H1 (cell line): ENCODE measurements at regions not wholly inside any gene's neighbourhood (a gene's known extent, or its start where the extent isn't known, plus 50 kb on each side); places are given as distances from the start of the nearest gene placed in this dataset.

Experiments used
- CTCF ChIA-PET: fragments of 300-600 bp; sonication (Branson Sonifier 250); formaldehyde crosslinking; loops from one replicate; lab custom pipeline; 2021; ENCODE audit not compliant: partially characterized antibody; lab: Charles Lee
- POLR2A ChIA-PET: fragments of 300-600 bp; sonication (Branson Sonifier 250); formaldehyde crosslinking; loops from one replicate; lab custom pipeline; 2021; ENCODE audit warnings: inconsistent platforms; ENCODE audit not compliant: partially characterized antibody; lab: Charles Lee
- DNase-seq, 2 experiments: peaks; one replicate each; pipeline versions ENCODE4 v3.0.0 to v3.0.0-alpha.2; 2010 to 2022; ENCODE audit warnings: low spot score in 2 of 2, low read depth in 1 of 2, mixed read lengths in 1 of 2
- FAIRE-seq: peaks from 2 replicates; lab custom pipeline; 2011; peaks lifted over from hg19 to GRCh38; lab: Jason Lieb, UNC
- H2AFZ ChIP-seq: 2 replicates; pipeline ENCODE4 v1.8.1; 2012; ENCODE audit warnings: low read length, inconsistent platforms
- H2AK5ac ChIP-seq: 2 replicates; pipeline ENCODE4 v1.6.1; 2013; ENCODE audit warnings: low read depth, low read length
- H2BK120ac ChIP-seq: replicated peaks from 2 replicates; pipeline ENCODE3; 2013; ENCODE audit warnings: low read depth, low read length, inconsistent platforms
- H2BK12ac ChIP-seq: 2 replicates; pipeline ENCODE4 v1.6.1; 2013; ENCODE audit warnings: low read depth, low read length
- H2BK15ac ChIP-seq: 2 replicates; pipeline ENCODE4 v1.6.1; 2013; ENCODE audit warnings: low read length
- H2BK20ac ChIP-seq: 2 replicates; pipeline ENCODE4 v1.6.1; 2013; ENCODE audit warnings: low read length
- H2BK5ac ChIP-seq: 2 replicates; pipeline ENCODE4 v1.6.1; 2013; ENCODE audit warnings: low read depth, low read length
- H3K14ac ChIP-seq: 2 replicates; pipeline ENCODE4 v1.6.1; 2013; ENCODE audit warnings: inconsistent platforms; ENCODE audit not compliant: insufficient read length
- H3K18ac ChIP-seq: 2 replicates; pipeline ENCODE4 v1.6.1; 2013; ENCODE audit warnings: low read length; ENCODE audit errors: extremely low read depth
- H3K23ac ChIP-seq: 2 replicates; pipeline ENCODE4 v1.6.1; 2013; ENCODE audit warnings: inconsistent platforms; ENCODE audit not compliant: insufficient read length
- H3K23me2 ChIP-seq: 2 replicates; pipeline ENCODE4 v1.6.1; 2013; ENCODE audit warnings: low read depth, low read length
- H3K27ac ChIP-seq: 2 replicates; pipeline ENCODE4 v1.6.1; 2011; ENCODE audit warnings: low read depth, low read length, inconsistent platforms
- H3K27me3 ChIP-seq, 4 experiments: replicated peaks in 1 of 4; 1 replicate in 1 of 4; 2 replicates in 3 of 4; pipeline versions ENCODE4 v1.6.1 to v1.8.1; 2011 to 2013; ENCODE audit warnings: low read length in 3 of 4, mild to moderate bottlenecking in 3 of 4, inconsistent platforms in 2 of 4, mixed read lengths in 2 of 4, moderate library complexity in 1 of 4; ENCODE audit not compliant: control insufficient read depth in 3 of 4, insufficient read depth in 3 of 4; ENCODE audit errors: extremely low read depth in 1 of 4
- H3K36me3 ChIP-seq, 4 experiments: 2 replicates each; pipeline versions ENCODE4 v1.6.1 to v1.8.1; 2011 to 2013; ENCODE audit warnings: mild to moderate bottlenecking in 4 of 4, low read length in 3 of 4, moderate library complexity in 2 of 4, control low read depth in 1 of 4, inconsistent platforms in 1 of 4; ENCODE audit not compliant: insufficient read depth in 4 of 4, control insufficient read depth in 2 of 4
- H3K4ac ChIP-seq: replicated peaks from 2 replicates; pipeline ENCODE3; 2013; ENCODE audit warnings: low read length, low read depth, mixed read lengths, inconsistent platforms; ENCODE audit not compliant: insufficient read length
- H3K4me1 ChIP-seq, 4 experiments: replicated peaks in 1 of 4; 1 replicate in 1 of 4; 2 replicates in 3 of 4; pipeline versions ENCODE4 v1.6.1 to v1.8.1; 2011 to 2013; ENCODE audit warnings: low read length in 3 of 4, inconsistent platforms in 2 of 4, mixed read lengths in 1 of 4; ENCODE audit not compliant: insufficient read depth in 4 of 4, control insufficient read depth in 3 of 4
- H3K4me2 ChIP-seq, 2 experiments: 2 replicates each; pipeline versions ENCODE4 v1.6.1 to v1.8.1; 2011 to 2013; ENCODE audit warnings: low read depth in 2 of 2, low read length in 2 of 2, control low read depth in 1 of 2, inconsistent platforms in 1 of 2, mild to moderate bottlenecking in 1 of 2; ENCODE audit not compliant: insufficient read depth in 1 of 2
- H3K4me3 ChIP-seq, 4 experiments: fragments of 200-600, 300-600 bp in 1 of 4; sonication (generic), shearing (Covaris generic), sonication (Bioruptor Twin) in 1 of 4; 2 replicates each; pipeline versions ENCODE4 v1.5.1 to v1.8.1; 2011 to 2016; ENCODE audit warnings: low read length in 4 of 4, low read depth in 3 of 4, control low read depth in 2 of 4, inconsistent platforms in 2 of 4, mild to moderate bottlenecking in 2 of 4, mixed read lengths in 1 of 4, moderate library complexity in 1 of 4; ENCODE audit not compliant: insufficient read depth in 2 of 4; ENCODE audit errors: extremely low read depth in 1 of 4
- H3K56ac ChIP-seq: replicated peaks from 2 replicates; pipeline ENCODE3; 2013; ENCODE audit warnings: low read depth, mild to moderate bottlenecking, mixed read lengths, low read length, inconsistent platforms; ENCODE audit not compliant: insufficient read length
- H3K79me1 ChIP-seq: 2 replicates; pipeline ENCODE4 v1.6.1; 2013; ENCODE audit warnings: low read depth, low read length, control low read depth
- H3K79me2 ChIP-seq, 2 experiments: 2 replicates each; pipeline versions ENCODE4 v1.6.1 to v1.8.1; 2012 to 2013; ENCODE audit warnings: low read length in 2 of 2, mild to moderate bottlenecking in 2 of 2, inconsistent platforms in 1 of 2; ENCODE audit not compliant: insufficient read depth in 2 of 2, control insufficient read depth in 1 of 2
- H3K9ac ChIP-seq, 4 experiments: replicated peaks in 1 of 4; 1 replicate in 1 of 4; 2 replicates in 3 of 4; pipeline versions ENCODE4 v1.6.1 to v1.8.1; 2011 to 2013; ENCODE audit warnings: low read depth in 3 of 4, low read length in 3 of 4, control low read depth in 2 of 4, mild to moderate bottlenecking in 2 of 4, moderate library complexity in 2 of 4, inconsistent platforms in 1 of 4; ENCODE audit errors: extremely low read depth in 1 of 4
- H3K9me3 ChIP-seq, 2 experiments: 2 replicates each; pipeline versions ENCODE4 v1.6.1 to v1.8.1; 2012 to 2013; ENCODE audit warnings: mild to moderate bottlenecking in 2 of 2, moderate library complexity in 2 of 2, control low read depth in 1 of 2, inconsistent platforms in 1 of 2, low read depth in 1 of 2, low read length in 1 of 2, mixed read lengths in 1 of 2; ENCODE audit not compliant: insufficient read depth in 2 of 2
- H4K20me1 ChIP-seq, 2 experiments: replicated peaks in 1 of 2; 2 replicates each; pipeline versions ENCODE3 to v1.8.1; 2011 to 2013; ENCODE audit warnings: inconsistent platforms in 2 of 2, low read length in 2 of 2, mild to moderate bottlenecking in 1 of 2; ENCODE audit not compliant: insufficient read depth in 2 of 2, control insufficient read depth in 1 of 2
- H4K5ac ChIP-seq: 2 replicates; pipeline ENCODE4 v1.6.1; 2013; ENCODE audit warnings: low read length, low read depth, mixed read lengths, inconsistent platforms; ENCODE audit not compliant: insufficient read length
- H4K8ac ChIP-seq: 2 replicates; pipeline ENCODE4 v1.8.0; 2013; ENCODE audit warnings: mild to moderate bottlenecking, moderate library complexity, low read length, inconsistent platforms; ENCODE audit not compliant: insufficient read depth; ENCODE audit errors: extremely low read depth
- H4K91ac ChIP-seq: replicated peaks from 2 replicates; pipeline ENCODE3; 2013; ENCODE audit warnings: low read length, mixed read lengths, inconsistent platforms; ENCODE audit not compliant: insufficient read length
- BRCA1 ChIP-seq: IDR thresholded peaks from 2 replicates; pipeline ENCODE4 v1.6.1; 2012; ENCODE audit warnings: low read depth, low read length, improper control_type of control experiment
- CHD1 ChIP-seq: IDR thresholded peaks from 2 replicates; pipeline ENCODE4 v1.6.1; 2012; ENCODE audit warnings: low read depth, low read length, improper control_type of control experiment
- CTCF ChIP-seq, 3 experiments: IDR thresholded peaks; 1 replicate in 2 of 3; 2 replicates in 1 of 3; pipeline versions ENCODE4 v1.5.1 to v1.6.1; 2011; ENCODE audit warnings: low read length in 3 of 3, mild to moderate bottlenecking in 3 of 3, inconsistent platforms in 2 of 3, low read depth in 1 of 3, moderate library complexity in 1 of 3; ENCODE audit not compliant: insufficient read depth in 1 of 3; ENCODE audit errors: control extremely low read depth in 1 of 3
- EP300 ChIP-seq, 2 experiments: IDR thresholded peaks; 1 replicate in 1 of 2; 2 replicates in 1 of 2; pipeline ENCODE4 v1.6.1; 2011 to 2012; ENCODE audit warnings: low read depth in 2 of 2, low read length in 2 of 2, mild to moderate bottlenecking in 2 of 2, borderline replicate concordance in 1 of 2, inconsistent platforms in 1 of 2, moderate library complexity in 1 of 2
- JUN ChIP-seq: IDR thresholded peaks from 2 replicates; pipeline ENCODE4 v1.6.1; 2011; ENCODE audit warnings: low read depth, mild to moderate bottlenecking, improper control_type of control experiment, low read length
- KDM5A ChIP-seq: fragments of 200-600 bp; IDR thresholded peaks from 2 replicates; pipeline ENCODE4 v1.7.1; 2012; ENCODE audit warnings: mild to moderate bottlenecking, low read length, inconsistent platforms, mixed read lengths
- POLR2A ChIP-seq, 2 experiments: IDR thresholded peaks; 1 replicate in 1 of 2; 2 replicates in 1 of 2; pipeline ENCODE4 v1.6.1; 2011; ENCODE audit warnings: low read depth in 2 of 2, low read length in 2 of 2, mild to moderate bottlenecking in 2 of 2; ENCODE audit errors: control extremely low read depth in 1 of 2
- POLR2AphosphoS5 ChIP-seq: IDR thresholded peaks from 2 replicates; pipeline ENCODE4 v1.6.1; 2011; ENCODE audit warnings: low read depth, low read length
- SAP30 ChIP-seq: fragments of 300-600 bp; sonication (generic); IDR thresholded peaks from 2 replicates; pipeline ENCODE4 v1.7.1; 2012; ENCODE audit warnings: low read length, moderate library complexity, mild to moderate bottlenecking, inconsistent platforms; ENCODE audit not compliant: insufficient read depth, insufficient replicate concordance
- WGBS, 2 experiments: shearing (Covaris generic) in 1 of 2; methylation state at CpG; one replicate each; pipeline versions ENCODE4 v1.1.6 to v1.1.7; 2013 to 2015; ENCODE audit warnings: low lambda C conversion rate in 2 of 2, mixed read lengths in 2 of 2, inconsistent platforms in 1 of 2, low coverage in 1 of 2, missing lambda C conversion rate in 1 of 2; ENCODE audit not compliant: insufficient replicate concordance in 2 of 2, insufficient coverage in 1 of 2, insufficient read length in 1 of 2; ENCODE audit errors: extremely low coverage in 1 of 2, missing lambda C conversion rate in 1 of 2; 5-methylcytosine and 5-hydroxymethylcytosine counted together

DNA sequence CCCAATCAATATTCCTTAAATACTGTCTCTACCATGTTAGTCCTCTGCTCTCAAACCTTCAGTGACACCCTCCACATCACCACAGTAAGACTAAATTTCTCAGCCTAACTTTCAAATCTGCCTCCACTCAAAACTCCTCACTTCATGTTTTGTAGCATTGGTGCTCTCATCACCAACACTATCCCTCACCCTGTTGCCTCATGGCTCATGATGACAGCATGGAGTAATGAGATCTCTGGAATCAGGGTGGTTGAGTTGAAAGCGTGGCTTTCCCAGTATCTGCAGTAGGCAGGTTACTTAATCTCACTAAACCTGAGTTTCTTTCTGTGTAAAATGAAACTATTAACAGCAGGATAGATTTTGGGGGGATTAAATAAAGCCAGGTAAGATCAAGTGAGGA lies 621.4 kb downstream of the NYAP2 start:
- no peaks in the 10 kb centered on the region for H3K79me2 ChIP-seq
- no peak overlapping the region for H3K18ac ChIP-seq
- WGBS, 2 experiments, result 86% methylated on average over 1 of the region's 1 CpG; no CpG with 5 or more reads in 1 of the 2 experiments
- no peak overlapping the region for H3K9ac ChIP-seq
- H2BK15ac ChIP-seq, result no peak overlapping the region
- H2BK12ac ChIP-seq, result no peak overlapping the region
- H2AK5ac ChIP-seq, result no peak overlapping the region
- no peaks in the 10 kb centered on the region for H4K20me1 ChIP-seq
- H3K4me3 ChIP-seq, result no peak overlapping the region
- no peak overlapping the region for H3K14ac ChIP-seq
- H4K91ac ChIP-seq, result no peak overlapping the region
- no peak overlapping the region for H3K4me2 ChIP-seq
- H3K36me3 ChIP-seq, result peaks cover 0 to 3% (median 0%) of the 10 kb centered on the region in 4 experiments; a peak in 1 of 8 replicates
- no peak for TF ChIP-seq POLR2AphosphoS5
- TF ChIP-seq BRCA1, result no peak
- TF ChIP-seq CTCF (IDR thresholded peaks at IDR 0.05; ENCODE audit: control extremely low read depth in 1 of 3, insufficient read depth in 1 of 3, low read depth in 1 of 3, low read length in 3 of 3), result no peak
- TF ChIP-seq POLR2A (IDR thresholded peaks at IDR 0.05; ENCODE audit: control extremely low read depth in 1 of 2, low read depth in 2 of 2, low read length in 2 of 2), result no peak
- no peak for TF ChIP-seq CHD1
- no peak for TF ChIP-seq SAP30
- TF ChIP-seq EP300 (IDR thresholded peaks at IDR 0.05; ENCODE audit: borderline replicate concordance in 1 of 2, low read depth in 2 of 2, low read length in 2 of 2), result no peak
- TF ChIP-seq KDM5A, result no peak
- no peak for TF ChIP-seq JUN
- no peak overlapping the region for H3K23ac ChIP-seq
- POLR2A ChIA-PET, result no interaction called here
- no peak overlapping the region for H2BK5ac ChIP-seq
- peaks cover 3 to 10% of the 10 kb centered on the region in 2 experiments; a peak in 2 of 4 replicates for H3K9me3 ChIP-seq
- H2AFZ ChIP-seq, result no peak overlapping the region
- H3K79me1 ChIP-seq, result no peaks in the 10 kb centered on the region
- no peak overlapping the region for H3K4ac ChIP-seq
- FAIRE-seq (no peak), DNase-seq (no peak)
- H2BK20ac ChIP-seq, result no peak overlapping the region
- H3K23me2 ChIP-seq, result no peaks in the 10 kb centered on the region
- H2BK120ac ChIP-seq, result no peak overlapping the region
- H4K5ac ChIP-seq, result no peak overlapping the region
- no peak overlapping the region for H4K8ac ChIP-seq
- H3K27ac ChIP-seq, result no peak overlapping the region
- no peaks in the 10 kb centered on the region for H3K4me1 ChIP-seq
- CTCF ChIA-PET, result no interaction called here
- H3K56ac ChIP-seq, result no peak overlapping the region
- H3K27me3 ChIP-seq, result no peaks in the 10 kb centered on the region
